GM08714 (cell line): ENCODE measurements at regions not wholly inside any gene's neighbourhood (a gene's known extent, or its start where the extent isn't known, plus 50 kb on each side); places are given as distances from the start of the nearest gene placed in this dataset.

Experiments used
- H3K4me3 ChIP-seq: fragments of 200-500 bp; sonication (Bioruptor generic); 2 replicates; pipeline ENCODE4 v1.5.1; 2014; ENCODE audit warnings: mild to moderate bottlenecking, low read length, inconsistent platforms
- ZNF274 ChIP-seq: IDR thresholded peaks from 2 replicates; pipeline ENCODE4 v1.6.1; 2012; ENCODE audit warnings: mild to moderate bottlenecking, low read depth, low read length

DNA sequence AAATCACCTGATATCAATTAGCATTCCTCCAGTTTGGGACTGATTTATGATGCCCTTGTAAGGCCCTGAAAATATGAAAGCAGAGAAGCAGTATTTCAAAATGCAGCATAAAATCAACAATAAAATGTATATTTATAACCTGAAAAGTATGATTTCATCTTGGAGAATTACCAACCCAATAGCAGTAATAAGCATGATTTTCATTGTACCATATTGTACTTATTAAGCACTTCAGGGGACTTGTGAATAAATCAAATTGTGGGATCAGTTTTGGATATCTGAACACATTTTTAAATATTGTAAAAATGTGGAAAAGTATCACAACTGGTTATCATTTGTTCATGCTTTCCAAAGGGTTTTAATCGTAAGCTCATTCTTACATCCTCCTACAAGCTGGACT, 250.8 kb downstream of the DMRT2 start:
- TF ChIP-seq ZNF274 = no peak
- no peak overlapping the region for H3K4me3 ChIP-seq

DNA sequence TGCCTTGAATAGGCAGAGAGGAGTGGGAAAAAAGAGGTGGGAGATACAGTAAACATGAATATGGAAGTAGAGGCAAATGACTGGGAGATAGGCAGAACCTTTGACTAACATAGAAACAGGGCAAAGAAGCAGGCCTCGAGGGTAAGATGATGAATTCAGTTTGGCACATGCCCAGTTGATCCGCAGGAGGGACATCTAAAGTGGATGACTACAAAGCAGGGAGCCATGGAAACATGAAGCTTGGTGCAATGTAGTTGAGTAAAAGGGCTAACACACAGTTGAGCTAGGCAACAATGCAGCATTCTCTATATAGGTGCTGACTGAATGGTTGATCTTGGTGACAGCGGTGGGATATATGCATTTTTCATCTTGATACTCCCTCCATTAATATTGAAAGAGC, 253.8 kb downstream of the DMRT2 start:
- no peak for TF ChIP-seq ZNF274

DNA sequence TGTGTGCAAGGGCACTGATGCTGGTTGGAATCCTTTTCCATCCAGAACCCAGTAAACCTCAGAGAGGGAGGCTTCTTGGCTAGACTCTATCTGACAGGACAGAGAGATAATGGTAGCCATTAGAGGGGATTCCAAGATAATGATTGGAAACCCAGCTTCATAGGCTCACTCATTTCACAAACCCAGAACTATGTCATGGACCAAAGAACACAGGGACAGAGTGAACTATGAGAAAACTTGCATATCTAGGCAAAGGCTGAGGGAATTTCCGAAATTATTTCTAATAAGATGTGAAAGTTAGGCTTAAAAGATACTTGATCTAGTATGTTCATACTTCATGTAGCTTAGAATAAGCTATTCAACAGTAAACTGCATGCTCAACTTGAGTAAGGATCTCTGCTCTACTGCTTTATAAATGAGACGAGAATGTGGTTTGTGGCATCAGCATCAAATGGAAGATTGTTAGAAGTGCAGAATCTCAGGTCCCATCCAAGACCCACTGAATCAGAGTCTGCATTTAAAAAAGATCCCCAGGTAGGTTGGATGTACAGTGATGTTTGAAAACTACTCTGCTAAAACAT, 261.4 kb downstream of the DMRT2 start:
- no peak for TF ChIP-seq ZNF274
- no peak overlapping the region for H3K4me3 ChIP-seq

More for the DNA sequence above, 253.8 kb downstream of the DMRT2 start:
- no peak overlapping the region for H3K4me3 ChIP-seq

DNA sequence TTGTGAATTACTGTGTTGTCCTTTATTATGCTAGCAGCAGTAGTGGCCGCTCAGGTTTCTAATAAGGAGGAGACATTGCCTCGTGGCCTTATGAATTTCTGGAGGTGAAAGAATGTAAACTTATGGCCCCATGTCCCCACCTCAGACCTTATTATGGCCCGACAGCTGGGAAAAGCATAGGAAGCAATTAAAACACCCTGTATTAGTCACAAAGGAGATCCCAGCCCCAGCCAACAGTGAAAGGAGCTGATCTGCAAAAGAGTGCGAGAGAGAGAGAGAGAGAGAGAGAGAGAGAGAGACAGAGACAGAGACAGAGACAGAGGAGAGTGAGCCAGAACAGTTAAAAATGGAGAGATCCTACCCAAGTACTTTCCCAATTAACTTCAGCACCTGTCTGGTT, 269.3 kb downstream of the DMRT2 start:
- TF ChIP-seq ZNF274 = no peak
- H3K4me3 ChIP-seq = no peak overlapping the region

DNA sequence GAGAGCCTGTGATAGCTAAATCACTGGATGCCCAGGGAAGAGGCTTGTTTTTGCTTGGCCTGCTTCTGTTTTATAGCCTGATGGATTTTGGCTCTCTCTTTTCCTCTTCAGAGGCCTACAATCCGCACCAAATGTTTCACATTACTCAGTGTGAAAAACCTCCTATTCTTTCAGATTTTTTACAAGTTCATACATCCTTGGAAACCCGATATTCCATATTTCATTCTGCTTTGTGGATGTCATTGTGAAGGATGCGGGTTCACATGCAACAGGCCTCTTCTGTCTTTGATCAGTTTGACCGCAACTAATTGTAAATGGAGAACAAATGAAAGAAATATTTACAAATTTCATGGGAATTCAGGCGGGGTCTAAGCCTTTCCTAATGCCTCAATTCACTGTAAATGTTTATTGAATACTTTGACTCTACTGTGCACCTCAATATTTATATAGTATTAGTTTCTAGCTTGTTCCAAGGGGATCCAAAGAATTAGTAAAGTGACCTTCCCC, 269.9 kb downstream of the DMRT2 start:
- TF ChIP-seq ZNF274 = no peak
- no peak overlapping the region for H3K4me3 ChIP-seq

DNA sequence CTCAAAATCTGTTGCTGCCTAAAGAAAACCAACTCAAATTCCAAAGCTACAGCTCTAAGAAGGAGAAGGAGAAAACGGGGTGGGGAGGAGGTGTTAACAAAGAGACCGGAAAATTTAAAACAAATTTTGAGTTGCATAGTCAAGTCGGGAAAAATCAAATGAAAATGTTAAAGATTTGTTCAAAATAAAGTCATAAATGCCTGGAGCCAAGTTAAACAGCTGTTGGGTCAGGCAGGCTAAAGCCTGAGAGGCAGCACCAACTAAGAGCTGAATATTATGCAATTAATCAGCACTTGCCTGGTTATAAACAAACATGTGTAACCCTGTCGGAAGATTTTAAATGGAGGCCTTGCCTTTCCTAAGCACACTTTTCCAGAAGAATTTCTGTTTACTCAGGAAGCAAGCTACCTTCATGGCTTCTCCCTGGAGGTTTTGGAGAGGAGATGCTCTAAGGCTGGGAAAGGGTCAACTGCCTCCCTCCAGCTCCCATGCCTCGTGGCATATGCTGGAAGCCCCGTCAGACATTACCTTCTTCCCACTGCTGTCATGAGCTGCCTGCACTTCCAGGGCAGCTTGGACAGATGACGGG, 270.5 kb downstream of the DMRT2 start:
- TF ChIP-seq ZNF274 = no peak
- H3K4me3 ChIP-seq = no peak overlapping the region

DNA sequence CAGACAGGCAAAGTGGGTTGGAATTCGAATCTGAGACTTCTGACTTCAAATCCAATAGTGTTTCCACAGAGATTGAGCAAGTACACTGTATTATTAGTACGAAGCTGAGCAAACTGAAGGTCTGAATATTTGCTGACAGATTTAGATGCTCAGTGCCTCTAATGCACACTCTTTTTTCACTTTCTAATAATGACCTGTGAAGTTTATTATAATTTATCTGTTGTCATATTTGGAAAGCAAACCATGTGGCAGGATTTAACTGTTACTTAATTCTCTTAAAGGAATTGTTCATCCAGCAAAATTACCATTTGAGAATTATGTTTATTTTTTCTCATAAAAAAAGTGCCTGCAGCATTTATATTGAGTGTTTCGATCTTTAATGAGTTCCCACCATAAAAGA, 277.3 kb downstream of the DMRT2 start:
- TF ChIP-seq ZNF274 = no peak
- no peak overlapping the region for H3K4me3 ChIP-seq

DNA sequence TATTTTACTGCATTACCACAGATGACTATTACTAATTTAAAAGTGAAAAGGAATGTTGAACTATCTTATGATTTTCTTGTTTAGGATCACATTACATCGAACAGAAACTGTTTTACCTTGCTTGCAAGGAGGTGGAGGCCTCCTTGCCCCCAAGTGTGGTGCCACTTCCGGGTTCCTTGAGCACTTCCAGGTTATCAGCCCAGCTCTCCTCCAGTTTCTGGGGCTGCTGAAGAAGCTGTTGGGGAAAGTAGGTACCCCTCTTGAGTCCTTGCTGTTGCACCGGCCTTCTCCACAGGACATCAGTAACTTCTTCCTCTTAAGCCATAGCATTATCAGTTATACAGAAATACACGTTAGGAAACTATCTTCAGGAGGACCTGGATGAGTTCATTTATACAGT, 278.2 kb downstream of the DMRT2 start:
- H3K4me3 ChIP-seq = no peak overlapping the region
- TF ChIP-seq ZNF274 = no peak

DNA sequence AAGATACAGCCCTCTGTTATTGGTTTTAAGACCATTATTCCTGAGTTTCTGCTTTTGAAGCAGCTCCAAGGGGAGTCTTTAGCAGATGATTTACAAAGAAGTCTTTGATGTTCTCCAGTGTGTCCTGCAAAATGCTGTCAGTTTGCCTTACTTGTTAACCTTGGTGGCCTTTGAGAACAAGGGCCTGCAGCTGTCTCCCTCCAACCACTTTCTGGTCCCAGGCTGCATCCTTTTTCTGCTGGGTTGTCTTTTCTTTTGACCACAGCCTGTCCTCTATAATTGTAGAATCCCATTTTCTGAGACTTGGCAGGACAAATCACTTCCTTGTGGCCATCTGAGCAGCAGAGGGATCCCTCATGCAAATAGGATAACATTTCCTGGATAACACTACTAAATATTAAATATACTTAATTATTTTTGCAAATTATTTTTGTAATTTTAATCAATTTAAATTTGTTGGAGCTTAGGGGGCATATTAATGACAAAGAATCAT, 281.4 kb downstream of the DMRT2 start:
- H3K4me3 ChIP-seq = no peak overlapping the region
- no peak for TF ChIP-seq ZNF274

DNA sequence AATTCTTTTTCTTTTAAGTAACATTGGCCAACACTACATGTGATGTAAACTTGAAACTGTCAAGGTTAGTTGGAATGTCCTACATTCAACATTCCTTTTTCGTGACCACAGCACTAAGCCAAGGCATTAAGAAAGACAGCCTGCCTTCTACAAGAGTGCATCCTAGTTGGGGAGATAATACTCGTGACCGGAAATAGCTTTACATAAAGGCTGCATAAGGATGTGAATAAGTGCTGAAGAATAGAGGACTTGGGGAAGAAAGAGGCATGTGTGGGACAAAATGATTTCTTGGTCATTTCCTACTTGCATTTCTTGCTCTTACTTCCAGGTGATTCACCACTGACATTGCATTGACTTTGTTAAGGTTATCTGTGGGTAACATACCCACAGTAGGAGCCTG, 282.0 kb downstream of the DMRT2 start:
- no peak for TF ChIP-seq ZNF274
- H3K4me3 ChIP-seq = no peak overlapping the region

DNA sequence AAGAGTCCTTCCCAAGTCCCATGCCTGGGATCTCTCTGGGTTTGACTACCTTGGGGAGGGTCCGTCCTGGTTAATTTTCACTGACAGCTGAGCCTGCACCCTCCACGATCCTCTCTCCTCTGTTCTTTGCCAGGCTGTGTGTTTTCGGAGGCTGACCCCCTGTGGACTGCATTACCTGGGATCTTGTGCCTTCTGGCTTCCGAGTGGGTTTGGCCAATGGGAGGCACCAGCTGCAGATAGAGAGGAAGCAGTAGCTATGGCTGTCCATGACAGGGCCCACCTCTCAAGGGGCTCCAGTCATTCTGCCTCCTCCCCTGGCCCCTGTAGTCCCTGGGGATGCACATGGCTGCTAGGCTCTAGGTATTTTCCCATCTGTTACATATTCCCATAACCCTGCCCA, 285.0 kb downstream of the DMRT2 start:
- no peak for TF ChIP-seq ZNF274
- H3K4me3 ChIP-seq = no peak overlapping the region

DNA sequence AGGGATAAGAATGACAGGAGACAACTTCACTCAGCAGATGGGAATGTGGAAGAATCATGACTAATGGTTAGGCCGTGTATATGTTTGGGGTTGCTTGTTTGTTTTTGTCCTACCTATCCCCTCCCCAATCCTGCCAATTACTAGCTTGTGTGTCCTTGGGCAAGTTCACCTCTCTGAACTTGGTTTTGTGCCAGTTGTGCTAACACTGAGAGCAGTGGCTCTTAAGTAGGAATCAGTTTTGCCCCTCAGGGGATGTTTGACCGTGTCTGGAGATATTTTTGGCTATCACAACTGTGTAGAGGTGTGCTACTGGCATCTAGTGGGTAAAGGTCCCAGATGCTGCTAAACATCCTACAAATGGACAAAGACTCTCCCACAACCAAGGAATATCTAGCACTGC, 287.0 kb downstream of the DMRT2 start:
- TF ChIP-seq ZNF274 = no peak
- H3K4me3 ChIP-seq = no peak overlapping the region

DNA sequence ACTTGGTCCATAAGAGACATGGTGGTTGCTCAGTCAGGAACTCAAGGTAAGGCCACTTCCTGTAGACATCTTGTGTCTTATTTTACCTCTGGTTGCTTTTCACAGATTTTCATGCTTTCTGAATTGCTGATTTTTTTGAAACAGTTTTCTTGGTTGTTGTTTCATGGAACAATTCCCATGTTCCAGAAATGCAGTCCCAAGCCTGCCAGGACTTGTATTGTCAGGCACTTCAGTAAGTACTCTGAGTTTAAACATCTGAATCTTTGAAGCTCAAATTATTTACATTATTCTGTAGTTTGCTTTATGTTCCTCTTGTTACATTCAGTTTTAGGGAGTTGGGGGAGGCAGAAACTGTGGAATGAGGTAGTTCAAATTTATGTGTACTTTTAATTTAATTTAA, 290.2 kb downstream of the DMRT2 start:
- TF ChIP-seq ZNF274 = no peak
- H3K4me3 ChIP-seq = no peak overlapping the region

DNA sequence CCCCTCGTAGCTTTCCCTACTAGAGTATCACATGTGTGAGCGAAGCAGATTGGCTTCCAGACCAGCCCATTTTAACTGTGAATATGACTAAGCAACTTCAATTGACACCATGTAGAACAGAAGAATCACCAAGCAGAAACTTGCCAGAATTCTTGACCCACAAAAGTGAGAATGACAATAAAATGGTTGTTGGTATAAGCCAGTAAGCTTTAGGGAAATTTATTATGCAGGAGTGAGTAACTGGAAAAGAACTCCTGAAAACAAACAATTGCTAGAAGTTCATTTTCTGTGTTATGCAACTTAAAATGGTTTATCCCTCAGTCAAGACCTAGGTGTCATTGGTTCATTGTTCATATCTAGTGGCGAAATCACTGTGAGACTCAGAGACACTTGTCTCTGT, 303.1 kb downstream of the DMRT2 start:
- no peak for TF ChIP-seq ZNF274
- H3K4me3 ChIP-seq = no peak overlapping the region

DNA sequence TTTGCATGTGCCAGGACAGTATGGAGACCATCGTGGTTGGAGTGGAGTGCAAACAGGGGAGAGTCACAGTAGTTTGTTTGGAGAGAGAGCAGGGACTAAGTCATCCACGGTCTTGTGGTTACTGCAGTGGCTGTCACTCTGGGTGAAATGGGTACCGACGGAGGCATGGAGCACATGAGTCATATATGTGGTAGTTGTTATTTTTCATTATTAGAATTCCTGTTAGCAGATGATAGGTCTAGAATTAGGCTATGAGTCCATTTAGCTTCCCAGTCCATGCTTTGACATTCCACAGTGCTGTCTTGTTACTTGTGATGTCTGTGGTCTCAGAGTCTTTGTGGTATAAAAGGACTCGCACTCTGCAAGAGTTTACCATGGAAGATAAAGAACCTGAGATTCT, 303.9 kb downstream of the DMRT2 start:
- H3K4me3 ChIP-seq = no peak overlapping the region
- TF ChIP-seq ZNF274 = no peak

DNA sequence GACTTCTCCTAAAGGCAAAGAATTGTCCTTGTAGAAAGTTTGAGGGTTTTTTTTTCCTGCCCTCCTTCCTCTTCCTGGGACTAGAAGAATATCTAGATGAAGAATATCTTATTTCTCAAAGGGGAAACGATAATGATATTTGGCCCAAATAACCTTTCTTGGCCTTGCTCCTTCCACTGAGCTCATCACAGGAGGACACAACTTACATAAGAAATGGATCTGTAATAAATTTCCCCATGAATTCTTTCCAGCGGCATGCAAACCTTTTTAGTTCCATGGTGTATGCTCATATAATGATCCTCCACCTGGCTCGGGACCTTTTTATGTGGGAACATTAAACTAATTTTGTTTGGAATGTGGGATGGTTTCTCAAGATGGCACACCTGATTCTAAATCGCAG, 304.4 kb downstream of the DMRT2 start:
- no peak for TF ChIP-seq ZNF274
- H3K4me3 ChIP-seq = no peak overlapping the region

DNA sequence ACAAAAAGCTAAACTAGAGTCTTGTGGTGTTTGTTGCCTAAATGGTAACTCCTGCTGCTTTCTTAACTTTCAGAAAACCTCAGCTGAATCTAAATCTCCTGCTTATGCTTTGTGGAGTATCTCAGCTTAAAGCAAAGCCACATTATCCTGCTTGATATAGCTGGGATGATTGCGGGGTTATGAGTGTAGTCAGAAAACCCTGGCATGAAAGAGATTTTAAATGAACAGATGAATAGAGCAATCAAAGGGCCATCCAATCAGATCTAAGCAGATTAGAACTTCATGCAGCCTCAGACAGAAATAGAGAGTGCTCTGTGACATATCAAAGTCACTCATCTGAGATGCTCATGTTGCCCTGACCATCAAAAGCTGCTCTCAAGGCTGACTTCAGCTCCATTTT, 305.5 kb downstream of the DMRT2 start:
- no peak for TF ChIP-seq ZNF274
- no peak overlapping the region for H3K4me3 ChIP-seq
